WTC11 (cell line): ENCODE measurements at regions not wholly inside any gene's neighbourhood (a gene's known extent, or its start where the extent isn't known, plus 50 kb on each side); places are given as distances from the start of the nearest gene placed in this dataset.

Experiments
- ATAC-seq: fragments of 200-7000 bp; cut with Tn5 transposase; 2 replicates; pipeline ENCODE4 v1.10.0; 2021; ENCODE audit warnings: mild to moderate bottlenecking, moderate library complexity
- CTCF ChIA-PET: fragments of 300-600 bp; sonication (Branson Sonifier 250); formaldehyde crosslinking; loops from one replicate; lab custom pipeline; 2021; ENCODE audit warnings: antibody characterized with exemption; lab: Charles Lee
- POLR2A ChIA-PET: fragments of 350-600 bp; sonication (Branson Sonifier 250); formaldehyde crosslinking; loops from one replicate; lab custom pipeline; 2021; ENCODE audit warnings: antibody characterized with exemption; lab: Charles Lee
- DNase-seq: peaks from one replicate; pipeline ENCODE4 v3.0.0; 2021; ENCODE audit warnings: low spot score
- H3K27ac Mint-ChIP-seq: 2 replicates; pipeline ENCODE4 v1.8.0; 2021; ENCODE audit warnings: mixed read lengths
- H3K27me3 Mint-ChIP-seq: 2 replicates; pipeline ENCODE4 v1.8.0; 2021; ENCODE audit warnings: low read depth, mild to moderate bottlenecking, moderate library complexity, mixed read lengths
- H3K36me3 Mint-ChIP-seq: 2 replicates; pipeline ENCODE4 v1.8.0; 2021; ENCODE audit warnings: mixed read lengths
- H3K4me1 Mint-ChIP-seq: 2 replicates; pipeline ENCODE4 v1.8.0; 2022; ENCODE audit warnings: mixed read lengths
- H3K4me3 Mint-ChIP-seq: 2 replicates; pipeline ENCODE4 v1.8.0; 2021; ENCODE audit warnings: mild to moderate bottlenecking, moderate library complexity, mixed read lengths
- H3K9me3 Mint-ChIP-seq: 2 replicates; pipeline ENCODE4 v1.8.0; 2021; ENCODE audit warnings: mixed read lengths
- AR ChIP-seq: fragments of 250-450 bp; sonication (Bioruptor Pico); IDR thresholded peaks from 2 replicates; pipeline ENCODE4 v1.9.0; 2021; ENCODE audit warnings: mild to moderate bottlenecking
- ATF2 ChIP-seq: sonication (generic); formaldehyde crosslinking; IDR thresholded peaks from 2 replicates; pipeline ENCODE4 v1.8.1; 2022; ENCODE audit warnings: low read depth, missing genetic modification reagents, borderline replicate concordance
- ATF6 ChIP-seq: sonication (generic); formaldehyde crosslinking; IDR thresholded peaks from 2 replicates; pipeline ENCODE4 v1.8.1; 2023; ENCODE audit warnings: mild to moderate bottlenecking, missing genetic modification reagents
- CREM ChIP-seq: sonication (generic); formaldehyde crosslinking; IDR thresholded peaks from 2 replicates; pipeline ENCODE4 v1.8.1; 2022; ENCODE audit warnings: mild to moderate bottlenecking, missing genetic modification reagents, moderate library complexity
- EMX1 ChIP-seq: fragments of 250-450 bp; sonication (Bioruptor Pico); IDR thresholded peaks from 2 replicates; pipeline ENCODE4 v1.8.0; 2021; ENCODE audit warnings: mild to moderate bottlenecking
- PRDM15 ChIP-seq: sonication (generic); formaldehyde crosslinking; IDR thresholded peaks from 2 replicates; pipeline ENCODE4 v1.8.0; 2022; ENCODE audit warnings: missing genetic modification reagents
- RELA ChIP-seq: sonication (generic); formaldehyde crosslinking; IDR thresholded peaks from 2 replicates; pipeline ENCODE4 v1.8.1; 2022; ENCODE audit warnings: missing genetic modification reagents, mild to moderate bottlenecking, borderline replicate concordance
- TP53 ChIP-seq: sonication (generic); formaldehyde crosslinking; IDR thresholded peaks from 2 replicates; pipeline ENCODE4 v1.8.1; 2023; ENCODE audit warnings: mild to moderate bottlenecking, missing genetic modification reagents
- ZNF281 ChIP-seq: sonication (generic); formaldehyde crosslinking; IDR thresholded peaks from 2 replicates; pipeline ENCODE4 v1.8.0; 2023; ENCODE audit warnings: mild to moderate bottlenecking, missing genetic modification reagents
- ZNF317 ChIP-seq: sonication (generic); formaldehyde crosslinking; IDR thresholded peaks from 2 replicates; pipeline ENCODE4 v1.8.1; 2023; ENCODE audit warnings: low read depth, mild to moderate bottlenecking, moderate library complexity, missing genetic modification reagents, borderline replicate concordance
- ZNF425 ChIP-seq: fragments of 250-450 bp; sonication (Bioruptor Pico); conservative IDR thresholded peaks from 2 replicates; pipeline ENCODE4 v1.9.0; 2021; ENCODE audit warnings: mild to moderate bottlenecking
- ZSCAN18 ChIP-seq: fragments of 250-450 bp; sonication (Bioruptor Pico); IDR thresholded peaks from 2 replicates; pipeline ENCODE4 v2.1.2; 2022; ENCODE audit warnings: mild to moderate bottlenecking, moderate library complexity

GRCh38 chr11:115981814-115982471, 477.7 kb upstream of the CADM1 start:
- H3K9me3 Mint-ChIP-seq: no peaks in the 10 kb centered on the region
- no peak for TF ChIP-seq ZNF281 (CRISPR knock-in tag)
- TF ChIP-seq ATF2: no peak
- TF ChIP-seq ZSCAN18 (CRISPR knock-in tag): no peak
- TF ChIP-seq ZNF425 (CRISPR knock-in tag): no peak
- TF ChIP-seq, all 79 proteins: peak for 0
- POLR2A ChIA-PET: interaction anchor here (0.6 kb wide), 1 partner anchor 701 kb away, joined by 3 read pairs; no protein-coding TSS in a partner anchor
- DNase-seq (no peak), ATAC-seq (no peak)
- Mint-ChIP-seq H3K4me3 (no peak overlapping the region), H3K36me3 (no peaks in the 10 kb centered on the region), H3K4me1 (no peaks in the 10 kb centered on the region; the same call in 1 of the 2 replicates), H3K27me3 (peaks cover 37% of the 10 kb centered on the region), H3K27ac (no peak overlapping the region)
- CTCF ChIA-PET: no interaction called here

GRCh38 chr11:115981104-115981481, 476.9 kb upstream of the CADM1 start:
- H3K36me3 Mint-ChIP-seq: no peaks in the 10 kb centered on the region
- CTCF ChIA-PET: interaction anchor here (1.0 kb wide), 1 partner anchor 8 kb away, joined by 4 read pairs; no protein-coding TSS in a partner anchor
- TF ChIP-seq ATF6 (no peak), ZNF281 (CRISPR knock-in tag) (no peak), PRDM15 (CRISPR knock-in tag) (no peak), TP53 (no peak), CREM (CRISPR knock-in tag) (no peak), RELA (no peak), AR (no peak), ZNF317 (CRISPR knock-in tag) (no peak), EMX1 (CRISPR knock-in tag) (no peak)

More at GRCh38 chr11:115981104-115981481, 476.9 kb upstream of the CADM1 start:
- H3K4me1 Mint-ChIP-seq: peaks cover 3% of the 10 kb centered on the region
- no peak overlapping the region for H3K27ac Mint-ChIP-seq
- DNase-seq (no peak), ATAC-seq (no peak)
- peaks cover 42% of the 10 kb centered on the region for H3K27me3 Mint-ChIP-seq
- H3K4me3 Mint-ChIP-seq: no peak overlapping the region
- no peaks in the 10 kb centered on the region for H3K9me3 Mint-ChIP-seq
- POLR2A ChIA-PET: no interaction called here
